ENCODE measurements at regions not wholly inside any gene's neighbourhood (a gene's known extent, or its start where the extent isn't known, plus 50 kb on each side); places are given as distances from the start of the nearest gene placed in this dataset.

GRCh38 chr2:138389063-138389462 lies 112.5 kb upstream of the SPOPL start:
- no peak for TF ChIP-seq CTCF (IDR thresholded peaks at IDR 0.05)
- no peak for TF ChIP-seq POLR2A (IDR thresholded peaks at IDR 0.05)
- TF ChIP-seq EP300 (IDR thresholded peaks at IDR 0.05; ENCODE audit: low read depth), result no peak

All from transverse colon (tissue), 3 donors.